OCI-LY7 (cell line): ENCODE measurements at regions not wholly inside any gene's neighbourhood (a gene's known extent, or its start where the extent isn't known, plus 50 kb on each side); places are given as distances from the start of the nearest gene placed in this dataset.

Experiments used
- BruUV-seq: library from RNA; stranded (reverse); fragments of 400-500 nt; replicated peaks from 2 replicates; lab custom pipeline; 2021; lab: Mats Ljungman, UMichigan
- CTCF ChIA-PET: fragments of 300-600 bp; sonication (Branson Sonifier 250); formaldehyde crosslinking; loops from one replicate; lab custom pipeline; 2022; ENCODE audit warnings: antibody characterized with exemption; ENCODE audit not compliant: unreplicated experiment; lab: Charles Lee
- POLR2A ChIA-PET: fragments of 300-600 bp; sonication (Branson Sonifier 250); formaldehyde crosslinking; loops from one replicate; lab custom pipeline; 2022; ENCODE audit warnings: antibody characterized with exemption; lab: Charles Lee
- DNase-seq: peaks from one replicate; pipeline ENCODE4 v3.0.0-alpha.2; 2015; ENCODE audit warnings: low spot score
- H2AFZ ChIP-seq: fragments of 200-600 bp; sonication (generic), shearing (Covaris generic); 2 replicates; pipeline ENCODE4 v1.6.1; 2014; ENCODE audit warnings: mild to moderate bottlenecking, antibody characterized with exemption, low read length, moderate library complexity
- H3K27ac ChIP-seq: fragments of 200-600 bp; sonication (generic); 2 replicates; pipeline ENCODE4 v1.5.1; 2014; ENCODE audit warnings: mixed run types, low read depth, mild to moderate bottlenecking, moderate library complexity, low read length, inconsistent platforms; ENCODE audit not compliant: poor library complexity, severe bottlenecking
- H3K36me3 ChIP-seq: fragments of 200-600 bp; sonication (generic); 2 replicates; pipeline ENCODE4 v1.6.1; 2014; ENCODE audit warnings: mild to moderate bottlenecking, antibody characterized with exemption, low read length, moderate library complexity, mixed read lengths; ENCODE audit not compliant: insufficient read depth
- H3K4me1 ChIP-seq: fragments of 200-600 bp; sonication (generic); 2 replicates; pipeline ENCODE4 v1.5.1; 2014; ENCODE audit warnings: mild to moderate bottlenecking, low read length; ENCODE audit not compliant: insufficient read depth, poor library complexity, severe bottlenecking
- H3K4me2 ChIP-seq: fragments of 200-600 bp; sonication (generic); 2 replicates; pipeline ENCODE4 v1.6.1; 2014; ENCODE audit warnings: mild to moderate bottlenecking, low read length
- H3K4me3 ChIP-seq: fragments of 200-600 bp; sonication (generic); 2 replicates; pipeline ENCODE4 v1.5.1; 2014; ENCODE audit warnings: mild to moderate bottlenecking, low read depth, low read length; ENCODE audit not compliant: poor library complexity, severe bottlenecking
- H3K79me2 ChIP-seq: fragments of 200-600 bp; sonication (generic); 2 replicates; pipeline ENCODE4 v1.6.1; 2016; ENCODE audit warnings: low read depth, mild to moderate bottlenecking, low read length, moderate library complexity, mixed read lengths; ENCODE audit not compliant: insufficient read depth
- H3K9me2 ChIP-seq: fragments of 200-600 bp; sonication (generic); 2 replicates; pipeline ENCODE4 v1.6.1; 2016; ENCODE audit warnings: mild to moderate bottlenecking, low read length, mixed read lengths; ENCODE audit not compliant: insufficient read depth
- H3K9me3 ChIP-seq: fragments of 200-600 bp; sonication (generic); 2 replicates; pipeline ENCODE4 v1.6.1; 2014; ENCODE audit warnings: mild to moderate bottlenecking, mixed run types, low read length, mixed read lengths
- H4K20me1 ChIP-seq: fragments of 200-600 bp; sonication (generic); 2 replicates; pipeline ENCODE4 v1.6.1; 2014; ENCODE audit warnings: mild to moderate bottlenecking, antibody characterized with exemption, low read length, moderate library complexity, mixed read lengths; ENCODE audit not compliant: insufficient read depth
- EZH2phosphoT487 ChIP-seq: fragments of 200-600 bp; sonication (generic); IDR thresholded peaks from 2 replicates; pipeline ENCODE4 v1.6.1; 2018; ENCODE audit warnings: low read depth, borderline replicate concordance, mild to moderate bottlenecking, mixed run types, antibody characterized with exemption, low read length, moderate library complexity, mixed read lengths
- intact Hi-C: fragments of 100-400 bp; cut with micrococcal nuclease; formaldehyde crosslinking; loops from one replicate; pipeline ENCODE4 v1.10.0; 2022; ENCODE audit not compliant: unreplicated experiment
- TF ChIP-seq, protein P1 (sequence below): fragments of 200-600 bp; sonication (generic); conservative IDR thresholded peaks from 2 replicates; pipeline ENCODE4 v1.5.1; 2014; ENCODE audit warnings: mild to moderate bottlenecking, antibody characterized with exemption, low read length, moderate library complexity, mixed read lengths

DNA sequence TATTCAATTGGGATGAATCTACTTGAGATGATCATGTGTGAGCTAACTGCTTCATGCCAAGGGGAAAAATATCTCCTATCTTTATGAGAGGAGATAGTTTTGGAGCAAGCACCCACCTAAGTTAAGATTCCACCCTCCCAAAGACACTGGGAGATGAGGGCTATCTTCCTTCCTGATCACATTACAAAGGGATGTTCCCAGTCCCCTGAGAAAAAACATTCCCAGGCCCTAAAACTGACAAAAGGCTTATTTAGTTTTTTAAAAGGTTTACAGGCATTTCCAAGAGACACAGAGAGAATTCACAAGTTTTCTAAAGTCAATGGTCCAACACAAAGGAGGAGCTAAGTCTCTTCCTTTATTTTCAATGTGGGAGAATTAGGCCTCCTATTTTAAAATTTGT lies 401.5 kb downstream of the FBXO15 start:
- no peak overlapping the region for H3K27ac ChIP-seq
- H3K36me3 ChIP-seq: no peaks in the 10 kb centered on the region
- H4K20me1 ChIP-seq: no peaks in the 10 kb centered on the region
- H3K4me1 ChIP-seq: no peaks in the 10 kb centered on the region
- CTCF ChIA-PET: no interaction called here
- TF ChIP-seq, protein P1, sequence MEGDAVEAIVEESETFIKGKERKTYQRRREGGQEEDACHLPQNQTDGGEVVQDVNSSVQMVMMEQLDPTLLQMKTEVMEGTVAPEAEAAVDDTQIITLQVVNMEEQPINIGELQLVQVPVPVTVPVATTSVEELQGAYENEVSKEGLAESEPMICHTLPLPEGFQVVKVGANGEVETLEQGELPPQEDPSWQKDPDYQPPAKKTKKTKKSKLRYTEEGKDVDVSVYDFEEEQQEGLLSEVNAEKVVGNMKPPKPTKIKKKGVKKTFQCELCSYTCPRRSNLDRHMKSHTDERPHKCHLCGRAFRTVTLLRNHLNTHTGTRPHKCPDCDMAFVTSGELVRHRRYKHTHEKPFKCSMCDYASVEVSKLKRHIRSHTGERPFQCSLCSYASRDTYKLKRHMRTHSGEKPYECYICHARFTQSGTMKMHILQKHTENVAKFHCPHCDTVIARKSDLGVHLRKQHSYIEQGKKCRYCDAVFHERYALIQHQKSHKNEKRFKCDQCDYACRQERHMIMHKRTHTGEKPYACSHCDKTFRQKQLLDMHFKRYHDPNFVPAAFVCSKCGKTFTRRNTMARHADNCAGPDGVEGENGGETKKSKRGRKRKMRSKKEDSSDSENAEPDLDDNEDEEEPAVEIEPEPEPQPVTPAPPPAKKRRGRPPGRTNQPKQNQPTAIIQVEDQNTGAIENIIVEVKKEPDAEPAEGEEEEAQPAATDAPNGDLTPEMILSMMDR: no peak
- POLR2A ChIA-PET: no interaction called here
- H2AFZ ChIP-seq: no peak overlapping the region
- no peak overlapping the region for H3K4me3 ChIP-seq
- DNase-seq: no peak
- H3K4me2 ChIP-seq: no peak overlapping the region
- intact Hi-C loops: no loop called here
- no TSS peak for BruUV-seq
- no peaks in the 10 kb centered on the region for H3K79me2 ChIP-seq
- no peaks in the 10 kb centered on the region for H3K9me3 ChIP-seq
- no peaks in the 10 kb centered on the region for H3K9me2 ChIP-seq

- no peaks in the 10 kb centered on the region for H3K4me1 ChIP-seq
- H3K4me3 ChIP-seq: no peak overlapping the region
- no peaks in the 10 kb centered on the region for H3K36me3 ChIP-seq
- no peak overlapping the region for H3K4me2 ChIP-seq
- POLR2A ChIA-PET: no interaction called here
- no peak for TF ChIP-seq EZH2phosphoT487
- TF ChIP-seq, protein P1: no peak
- no peak overlapping the region for H3K27ac ChIP-seq
- intact Hi-C loops: no loop called here
- no peak overlapping the region for H2AFZ ChIP-seq
- CTCF ChIA-PET: no interaction called here
- H3K79me2 ChIP-seq: no peaks in the 10 kb centered on the region
- DNase-seq: no peak
- no peaks in the 10 kb centered on the region for H3K9me2 ChIP-seq
- BruUV-seq: no TSS peak
- H4K20me1 ChIP-seq: no peaks in the 10 kb centered on the region
- no peaks in the 10 kb centered on the region for H3K9me3 ChIP-seq
Measured at GRCh38 chr18:73742957-73743356, 404.7 kb downstream of the FBXO15 start.

DNA sequence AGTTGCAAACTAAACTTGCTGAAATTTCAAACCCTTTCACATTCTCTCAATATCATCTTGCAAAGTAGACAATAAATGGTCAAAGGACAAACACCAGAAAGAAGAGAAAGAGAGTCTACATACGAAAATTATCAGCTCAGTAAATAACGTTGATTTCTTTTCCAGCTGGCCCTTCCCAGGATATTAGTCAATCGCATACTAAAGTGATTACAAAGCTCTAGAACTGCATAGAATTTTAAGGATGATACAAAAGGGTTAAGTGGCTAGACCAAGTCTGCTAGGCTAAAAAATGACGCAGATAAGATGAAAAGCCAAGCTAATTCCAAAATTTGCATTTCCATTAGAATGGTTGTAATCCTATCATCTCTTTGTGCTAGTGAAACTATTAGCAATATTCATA lies 405.7 kb downstream of the FBXO15 start:
- Histone ChIP-seq H3K79me2 (no peaks in the 10 kb centered on the region), H3K36me3 (no peaks in the 10 kb centered on the region), H3K9me3 (no peaks in the 10 kb centered on the region), H3K4me3 (no peak overlapping the region), H4K20me1 (no peaks in the 10 kb centered on the region), H3K27ac (no peak overlapping the region), H2AFZ (no peak overlapping the region), H3K4me2 (no peak overlapping the region), H3K4me1 (no peaks in the 10 kb centered on the region), H3K9me2 (no peaks in the 10 kb centered on the region)
- CTCF ChIA-PET: no interaction called here
- no peak for DNase-seq
- POLR2A ChIA-PET: no interaction called here
- BruUV-seq: no TSS peak
- TF ChIP-seq, protein P1: no peak
- TF ChIP-seq EZH2phosphoT487: no peak
- intact Hi-C loops: no loop called here
